OCI-LY1 (cell line): ENCODE measurements at regions not wholly inside any gene's neighbourhood (a gene's known extent, or its start where the extent isn't known, plus 50 kb on each side); places are given as distances from the start of the nearest gene placed in this dataset.
"Not testable (repeated sequence)": the region's sequence is repeated elsewhere in the genome, so short reads cannot be mapped to it uniquely, and the experiment has no call there.

Source experiments
- H2AFZ ChIP-seq: fragments of 200-600 bp; sonication (generic), shearing (Covaris generic); 2 replicates; pipeline ENCODE4 v1.6.0; 2014; ENCODE audit warnings: antibody characterized with exemption, mild to moderate bottlenecking, low read length
- H3F3A ChIP-seq: fragments of 200-600 bp; sonication (generic), shearing (Covaris generic); 2 replicates; pipeline ENCODE4 v1.6.0; 2014; ENCODE audit warnings: mild to moderate bottlenecking, antibody characterized with exemption, low read length, moderate library complexity; ENCODE audit not compliant: insufficient read depth
- H3K27ac ChIP-seq: fragments of 200-600 bp; sonication (generic); 2 replicates; pipeline ENCODE4 v1.5.1; 2014; ENCODE audit warnings: low read length, mixed run types, mild to moderate bottlenecking, low read depth; ENCODE audit not compliant: poor library complexity, severe bottlenecking
- H3K27me3 ChIP-seq: fragments of 200-600 bp; sonication (generic); 2 replicates; pipeline ENCODE4 v1.6.0; 2014; ENCODE audit warnings: antibody characterized with exemption, mild to moderate bottlenecking, low read length, moderate library complexity; ENCODE audit not compliant: insufficient read depth
- H3K36me3 ChIP-seq: fragments of 200-600 bp; sonication (generic); 2 replicates; pipeline ENCODE4 v1.6.1; 2014; ENCODE audit warnings: mild to moderate bottlenecking, antibody characterized with exemption, low read length, moderate library complexity, mixed read lengths; ENCODE audit not compliant: insufficient read depth
- H3K4me1 ChIP-seq: fragments of 200-600 bp; sonication (generic); 2 replicates; pipeline ENCODE4 v1.5.1; 2014; ENCODE audit warnings: mild to moderate bottlenecking, low read length, moderate library complexity; ENCODE audit not compliant: insufficient read depth, severe bottlenecking
- H3K4me2 ChIP-seq: fragments of 200-600 bp; sonication (generic), shearing (Covaris generic); 2 replicates; pipeline ENCODE4 v1.6.1; 2014; ENCODE audit warnings: low read length
- H3K4me3 ChIP-seq: fragments of 200-600 bp; sonication (generic); 2 replicates; pipeline ENCODE4 v1.5.1; 2014; ENCODE audit warnings: low read length, low read depth, mild to moderate bottlenecking, mixed read lengths; ENCODE audit not compliant: poor library complexity, severe bottlenecking
- H3K79me2 ChIP-seq: fragments of 200-600 bp; shearing (Covaris generic); 2 replicates; pipeline ENCODE4 v1.6.1; 2016; ENCODE audit warnings: mixed run types, low read length, mixed read lengths; ENCODE audit not compliant: insufficient read depth
- H3K9ac ChIP-seq: fragments of 200-600 bp; sonication (generic), shearing (Covaris generic); 2 replicates; pipeline ENCODE4 v1.6.1; 2014; ENCODE audit warnings: mild to moderate bottlenecking, low read length, mixed read lengths
- H3K9me2 ChIP-seq: fragments of 200-600 bp; sonication (generic), shearing (Covaris generic); 2 replicates; pipeline ENCODE4 v1.6.1; 2014; ENCODE audit warnings: low read depth, mild to moderate bottlenecking, low read length, mixed read lengths
- H3K9me3 ChIP-seq: fragments of 200-600 bp; shearing (Covaris generic); 2 replicates; pipeline ENCODE4 v1.6.1; 2014; ENCODE audit warnings: low read length, mixed read lengths
- H4K20me1 ChIP-seq: fragments of 200-600 bp; sonication (generic), shearing (Covaris generic); 2 replicates; pipeline ENCODE4 v1.6.0; 2016; ENCODE audit warnings: mild to moderate bottlenecking, low read length; ENCODE audit not compliant: insufficient read depth
- CTCF ChIP-seq: fragments of 200-600 bp; sonication (generic), shearing (Covaris generic); IDR thresholded peaks from 2 replicates; pipeline ENCODE4 v1.5.1; 2017; ENCODE audit warnings: mild to moderate bottlenecking, antibody characterized with exemption, low read length, moderate library complexity, mixed read lengths
- EZH2 ChIP-seq: fragments of 200-600 bp; sonication (generic), shearing (Covaris generic); IDR thresholded peaks from 2 replicates; pipeline ENCODE4 v1.8.0; 2017; ENCODE audit warnings: borderline replicate concordance, mixed run types, mild to moderate bottlenecking, antibody characterized with exemption, low read length, moderate library complexity, mixed read lengths

DNA sequence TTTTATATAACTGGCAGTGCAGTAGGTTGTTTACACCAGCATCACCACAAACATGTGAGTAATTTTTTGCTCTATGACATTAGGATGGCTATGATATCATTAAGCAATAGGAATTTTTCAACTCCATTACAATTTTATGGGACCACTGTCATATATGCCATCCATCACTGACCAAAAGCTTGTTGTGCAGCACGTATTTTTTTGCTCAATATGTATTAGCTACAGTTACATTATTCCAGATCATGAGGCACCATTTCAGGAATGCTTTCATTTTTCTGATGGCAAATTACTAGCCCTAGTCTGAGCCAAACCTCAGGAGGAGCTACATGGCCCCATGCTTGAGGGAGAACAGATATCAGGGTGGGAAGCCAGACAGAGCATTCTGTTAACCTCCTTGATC is 56.8 kb upstream of the DCLK2 start:
- Histone ChIP-seq H3K36me3 (no peaks in the 10 kb centered on the region), H3K27me3 (no peaks in the 10 kb centered on the region)

GRCh38 chr4:150023489-150023888 is 54.8 kb upstream of the DCLK2 start:
- Histone ChIP-seq H3K9me2 (no peaks in the 10 kb centered on the region), H3K79me2 (no peaks in the 10 kb centered on the region), H3K9ac (no peak overlapping the region), H3K9me3 (no peaks in the 10 kb centered on the region), H3K36me3 (no peaks in the 10 kb centered on the region), H3K27ac (no peak overlapping the region), H3K27me3 (no peaks in the 10 kb centered on the region), H3F3A (no peaks in the 10 kb centered on the region), H3K4me2 (no peak overlapping the region), H4K20me1 (no peaks in the 10 kb centered on the region), H3K4me3 (no peak overlapping the region), H3K4me1 (no peaks in the 10 kb centered on the region), H2AFZ (no peak overlapping the region)
- TF ChIP-seq CTCF, result no peak
- no peak for TF ChIP-seq EZH2

More for the DNA sequence above, 56.8 kb upstream of the DCLK2 start:
- Histone ChIP-seq H2AFZ (no peak overlapping the region), H3K9me3 (no peaks in the 10 kb centered on the region), H3K4me2 (no peak overlapping the region), H3F3A (no peaks in the 10 kb centered on the region), H3K9me2 (no peaks in the 10 kb centered on the region), H4K20me1 (no peaks in the 10 kb centered on the region), H3K4me1 (no peaks in the 10 kb centered on the region), H3K27ac (no peak overlapping the region), H3K9ac (no peak overlapping the region), H3K4me3 (no peak overlapping the region), H3K79me2 (no peaks in the 10 kb centered on the region)
- no peak for TF ChIP-seq EZH2
- no peak for TF ChIP-seq CTCF

GRCh38 chr4:150026987-150027386 is 51.3 kb upstream of the DCLK2 start:
- not testable (repeated sequence) for H3K4me2 ChIP-seq, H3K4me3 ChIP-seq, H3K9ac ChIP-seq, H3K9me3 ChIP-seq, H3K27me3 ChIP-seq, H3K9me2 ChIP-seq, H3K27ac ChIP-seq, H3F3A ChIP-seq, H3K4me1 ChIP-seq, H2AFZ ChIP-seq, H4K20me1 ChIP-seq, H3K79me2 ChIP-seq, H3K36me3 ChIP-seq
